IgD-negative memory B cell (primary cell): ENCODE measurements at regions not wholly inside any gene's neighbourhood (a gene's known extent, or its start where the extent isn't known, plus 50 kb on each side); places are given as distances from the start of the nearest gene placed in this dataset.
"Not testable (repeated sequence)": the region's sequence is repeated elsewhere in the genome, so short reads cannot be mapped to it uniquely, and the experiment has no call there.

Experiments used
- H3K27ac Mint-ChIP-seq, 3 donors: one replicate each; pipeline ENCODE4 v1.8.0; 2020 to 2022; ENCODE audit warnings: mild to moderate bottlenecking in 3 of 3, mixed read lengths in 3 of 3, moderate library complexity in 1 of 3
- H3K27me3 Mint-ChIP-seq: one replicate; pipeline ENCODE4 v1.8.0; 2021; ENCODE audit warnings: mixed read lengths
- H3K36me3 Mint-ChIP-seq: one replicate; pipeline ENCODE4 v1.8.0; 2020; ENCODE audit warnings: mild to moderate bottlenecking, mixed read lengths
- H3K4me1 Mint-ChIP-seq, 3 donors: one replicate each; pipeline ENCODE4 v1.8.0; 2020 to 2022; ENCODE audit warnings: mixed read lengths in 3 of 3, mild to moderate bottlenecking in 1 of 3
- H3K4me3 Mint-ChIP-seq, 4 donors: one replicate each; pipeline ENCODE4 v1.8.0; 2020 to 2022; ENCODE audit warnings: mild to moderate bottlenecking in 4 of 4, mixed read lengths in 4 of 4, moderate library complexity in 3 of 4
- H3K9me3 Mint-ChIP-seq, 3 donors: one replicate each; pipeline ENCODE4 v1.8.0; 2020 to 2021; ENCODE audit warnings: mixed read lengths in 3 of 3, mild to moderate bottlenecking in 1 of 3

GRCh38 chr16:13438064-13438463 is 481.9 kb upstream of the ERCC4 start:
- no peaks in the 10 kb centered on the region for H3K4me1 Mint-ChIP-seq
- no peaks in the 10 kb centered on the region for H3K9me3 Mint-ChIP-seq
- H3K27me3 Mint-ChIP-seq = no peaks in the 10 kb centered on the region
- H3K27ac Mint-ChIP-seq = no peak overlapping the region
- no peak overlapping the region for H3K4me3 Mint-ChIP-seq
- no peaks in the 10 kb centered on the region for H3K36me3 Mint-ChIP-seq

GRCh38 chr16:13439766-13440165 is 480.2 kb upstream of the ERCC4 start:
- no peaks in the 10 kb centered on the region for H3K4me1 Mint-ChIP-seq
- no peaks in the 10 kb centered on the region for H3K36me3 Mint-ChIP-seq
- H3K27ac Mint-ChIP-seq = no peak overlapping the region
- no peak overlapping the region for H3K4me3 Mint-ChIP-seq
- no peaks in the 10 kb centered on the region for H3K27me3 Mint-ChIP-seq
- H3K9me3 Mint-ChIP-seq = no peaks in the 10 kb centered on the region

DNA sequence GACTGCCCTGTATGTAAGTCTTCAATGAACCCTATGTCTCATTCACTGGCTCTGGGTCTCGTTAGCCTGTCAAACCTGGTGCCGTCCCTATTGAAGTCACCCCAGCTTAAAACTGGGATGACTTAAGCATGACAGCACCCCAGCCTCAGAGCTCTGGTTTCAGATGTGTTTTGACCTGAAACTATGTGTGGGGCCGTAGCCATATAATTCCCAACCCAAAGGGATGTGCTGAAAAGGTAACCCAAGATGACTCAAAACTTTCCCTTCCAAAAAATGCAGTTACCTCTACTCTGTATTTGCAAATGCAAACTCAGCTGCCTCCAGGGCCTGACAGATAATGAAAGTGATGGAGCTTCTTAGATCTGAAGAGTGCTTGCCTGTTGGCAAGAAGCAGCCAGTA is 478.3 kb upstream of the ERCC4 start:
- Mint-ChIP-seq H3K4me1 (no peaks in the 10 kb centered on the region), H3K27me3 (peaks cover 2% of the 10 kb centered on the region), H3K36me3 (no peaks in the 10 kb centered on the region), H3K27ac (no peak overlapping the region), H3K9me3 (no peaks in the 10 kb centered on the region), H3K4me3 (no peak overlapping the region)

GRCh38 chr16:13448346-13448745 is 471.6 kb upstream of the ERCC4 start:
- Mint-ChIP-seq H3K36me3 (no peaks in the 10 kb centered on the region), H3K4me3 (no peak overlapping the region)

DNA sequence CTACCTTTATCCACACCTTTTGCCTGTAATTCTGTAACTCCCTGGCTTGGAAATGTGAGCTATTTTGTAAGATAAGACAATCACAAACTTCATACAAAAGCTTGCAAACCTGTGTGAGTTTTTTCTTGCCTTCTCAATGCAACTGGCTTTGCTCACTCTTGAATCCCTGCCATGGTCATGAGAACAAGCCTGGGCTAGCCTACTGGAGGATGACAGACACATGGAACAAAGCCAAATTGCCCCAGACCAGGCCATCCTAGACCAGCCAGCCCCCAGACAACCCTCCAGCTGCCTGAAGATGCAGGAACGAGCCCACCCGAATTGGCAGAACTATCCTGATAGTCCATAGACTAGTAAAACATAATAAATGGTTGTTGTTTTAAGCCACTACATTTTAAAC is 466.6 kb upstream of the ERCC4 start:
- Mint-ChIP-seq H3K27ac (no peak overlapping the region), H3K4me1 (peaks cover 0 to 3% (median 0%) of the 10 kb centered on the region in 3 donors), H3K4me3 (no peak overlapping the region), H3K9me3 (peaks cover 0 to 4% (median 1%) of the 10 kb centered on the region in 3 donors), H3K36me3 (no peaks in the 10 kb centered on the region), H3K27me3 (peaks cover 1% of the 10 kb centered on the region)

More at GRCh38 chr16:13448346-13448745, 471.6 kb upstream of the ERCC4 start:
- H3K4me1 Mint-ChIP-seq = no peaks in the 10 kb centered on the region
- peaks cover 0 to 2% (median 0%) of the 10 kb centered on the region in 3 donors for H3K9me3 Mint-ChIP-seq
- H3K27me3 Mint-ChIP-seq = peaks cover 2% of the 10 kb centered on the region
- H3K27ac Mint-ChIP-seq = no peak overlapping the region

DNA sequence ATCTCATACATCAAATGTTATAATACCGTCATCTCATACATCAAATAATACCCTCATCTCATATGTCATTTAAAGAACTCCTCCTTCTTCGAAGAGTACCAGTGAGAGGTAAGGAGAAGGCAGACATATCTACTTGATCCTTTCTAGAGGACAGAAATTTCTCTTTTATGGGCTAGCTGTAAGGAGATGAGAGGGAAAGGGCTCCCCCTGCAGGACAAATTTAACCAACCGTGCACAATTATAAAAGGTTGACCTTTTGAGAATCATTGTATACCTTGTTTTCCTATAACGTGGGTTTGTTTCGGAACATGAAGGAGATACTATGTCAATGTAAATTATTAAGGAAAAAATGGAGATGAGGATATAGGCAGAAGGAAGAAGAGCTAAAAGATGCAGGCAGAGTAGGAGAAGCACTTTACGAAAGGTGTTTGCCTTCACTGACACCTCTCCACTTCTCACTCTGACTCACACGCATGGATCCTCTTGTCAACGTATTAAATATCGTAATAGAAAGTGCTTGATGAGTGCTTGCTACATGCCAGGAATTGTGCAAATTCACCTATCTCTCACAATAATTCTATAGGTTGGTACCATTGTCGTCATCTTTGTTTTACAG is 465.9 kb upstream of the ERCC4 start:
- no peak overlapping the region for H3K27ac Mint-ChIP-seq
- no peak overlapping the region for H3K4me3 Mint-ChIP-seq
- H3K4me1 Mint-ChIP-seq = peaks cover 0 to 3% (median 0%) of the 10 kb centered on the region in 3 donors
- peaks cover 0 to 4% (median 1%) of the 10 kb centered on the region in 3 donors for H3K9me3 Mint-ChIP-seq
- peaks cover 1% of the 10 kb centered on the region for H3K27me3 Mint-ChIP-seq
- no peaks in the 10 kb centered on the region for H3K36me3 Mint-ChIP-seq

- peaks cover 1 to 5% (median 4%) of the 10 kb centered on the region in 3 donors for H3K9me3 Mint-ChIP-seq
- H3K27ac Mint-ChIP-seq = no peak overlapping the region
- no peak overlapping the region for H3K4me3 Mint-ChIP-seq
- no peaks in the 10 kb centered on the region for H3K4me1 Mint-ChIP-seq
- peaks cover 7% of the 10 kb centered on the region for H3K27me3 Mint-ChIP-seq
- H3K36me3 Mint-ChIP-seq = no peaks in the 10 kb centered on the region
These were observed 456.3 kb upstream of the ERCC4 start for GRCh38 chr16:13463619-13464018.

GRCh38 chr16:13471036-13471435 is 448.9 kb upstream of the ERCC4 start:
- Mint-ChIP-seq H3K4me3 (no peak overlapping the region), H3K36me3 (no peaks in the 10 kb centered on the region), H3K9me3 (peaks cover 10 to 22% (median 14%) of the 10 kb centered on the region in 3 donors), H3K27ac (no peak overlapping the region), H3K4me1 (no peaks in the 10 kb centered on the region), H3K27me3 (peaks cover 8% of the 10 kb centered on the region)

- H3K9me3 Mint-ChIP-seq = peaks cover 5 to 15% (median 11%) of the 10 kb centered on the region in 3 donors
- no peak overlapping the region for H3K27ac Mint-ChIP-seq
- no peak overlapping the region for H3K4me3 Mint-ChIP-seq
- H3K27me3 Mint-ChIP-seq = peaks cover 3% of the 10 kb centered on the region
- H3K36me3 Mint-ChIP-seq = no peaks in the 10 kb centered on the region
- no peaks in the 10 kb centered on the region for H3K4me1 Mint-ChIP-seq
These were observed 441.0 kb upstream of the ERCC4 start for GRCh38 chr16:13478991-13479390.

DNA sequence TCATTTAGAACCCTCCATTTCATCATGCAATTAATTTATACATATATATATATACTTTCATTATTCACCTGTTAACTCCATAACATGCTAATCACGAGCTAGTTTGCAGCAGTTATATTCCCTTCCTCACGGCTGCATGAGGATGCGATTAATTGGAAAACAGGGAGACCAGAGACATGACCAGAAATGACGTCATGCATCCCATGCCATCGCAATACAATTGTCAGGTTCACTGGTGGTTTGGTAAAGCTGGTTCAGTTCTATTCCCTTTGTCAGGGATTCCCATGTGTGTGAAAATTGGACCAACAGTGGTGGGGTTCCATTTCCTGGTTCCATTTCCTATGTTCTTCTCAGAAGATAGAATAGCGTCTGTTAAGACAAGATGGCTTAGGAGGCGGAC is 440.4 kb upstream of the ERCC4 start:
- Mint-ChIP-seq H3K27me3 (peaks cover 3% of the 10 kb centered on the region), H3K4me3 (no peak overlapping the region), H3K36me3 (no peaks in the 10 kb centered on the region), H3K4me1 (no peaks in the 10 kb centered on the region), H3K9me3 (peaks cover 4 to 18% (median 9%) of the 10 kb centered on the region in 3 donors), H3K27ac (no peak overlapping the region)

DNA sequence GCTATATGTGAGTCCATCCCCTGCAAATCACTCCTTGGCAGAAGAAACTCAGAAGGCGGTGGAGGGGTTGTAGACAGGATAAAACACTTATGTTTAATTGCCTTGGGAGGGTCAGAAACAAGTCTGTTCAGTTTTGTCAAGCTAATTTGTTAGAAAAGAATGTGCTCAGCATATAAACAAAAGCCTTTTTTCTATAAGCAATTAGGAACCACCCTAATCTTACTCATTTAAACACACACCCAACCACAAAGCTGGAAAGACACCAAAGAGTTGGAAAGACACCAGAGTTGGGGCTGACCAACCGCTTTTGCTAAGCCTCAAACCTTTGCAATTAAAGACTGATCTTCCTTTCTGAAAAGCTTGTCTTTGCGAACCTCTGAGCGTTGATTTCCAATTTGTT is 439.2 kb upstream of the ERCC4 start:
- peaks cover 3% of the 10 kb centered on the region for H3K27me3 Mint-ChIP-seq
- H3K4me1 Mint-ChIP-seq = no peaks in the 10 kb centered on the region
- H3K4me3 Mint-ChIP-seq = no peak overlapping the region
- no peaks in the 10 kb centered on the region for H3K36me3 Mint-ChIP-seq
- peaks cover 5 to 20% (median 15%) of the 10 kb centered on the region in 3 donors for H3K9me3 Mint-ChIP-seq
- H3K27ac Mint-ChIP-seq = no peak overlapping the region

DNA sequence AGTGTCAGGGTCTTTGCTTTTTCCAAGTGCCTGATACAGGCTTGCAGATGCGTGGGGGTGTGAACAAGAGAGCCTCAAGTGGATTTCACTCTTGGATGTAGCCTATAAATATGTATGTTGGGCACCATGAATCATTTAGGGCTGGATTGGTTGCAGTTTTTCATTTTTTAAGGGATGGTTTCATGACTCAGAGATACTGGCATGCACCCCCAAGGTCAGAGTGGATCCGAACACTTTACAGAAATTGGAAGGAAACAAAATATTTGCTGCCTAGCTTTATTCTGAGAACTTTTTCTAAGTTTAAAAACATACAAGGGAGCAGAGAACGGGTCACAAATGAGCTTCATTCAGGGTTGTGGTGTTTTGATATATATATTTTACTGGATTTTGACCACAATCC is 436.8 kb upstream of the ERCC4 start:
- Mint-ChIP-seq H3K9me3 (peaks cover 6 to 19% (median 7%) of the 10 kb centered on the region in 3 donors), H3K27me3 (no peaks in the 10 kb centered on the region), H3K36me3 (no peaks in the 10 kb centered on the region)

DNA sequence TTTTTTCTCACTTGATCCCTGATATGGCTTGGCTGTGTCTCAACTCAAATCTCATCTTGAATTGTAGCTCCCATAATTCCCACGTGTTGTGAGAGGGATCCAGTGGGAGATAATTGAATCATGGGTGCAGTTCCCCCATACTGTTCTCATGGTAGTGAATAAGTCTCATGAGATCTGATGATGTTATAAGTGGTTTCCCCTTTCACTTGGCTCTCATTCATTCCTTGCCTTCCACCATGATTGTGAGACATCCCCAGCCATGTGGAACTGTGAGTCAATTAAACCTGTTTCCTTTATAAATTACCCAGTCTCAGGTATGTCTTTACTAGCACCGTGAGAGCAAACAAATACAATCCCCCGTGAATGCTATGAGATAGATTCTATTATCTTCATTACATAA is 430.5 kb upstream of the ERCC4 start:
- not testable (repeated sequence) for H3K27ac Mint-ChIP-seq, H3K4me3 Mint-ChIP-seq, H3K27me3 Mint-ChIP-seq, H3K36me3 Mint-ChIP-seq, H3K4me1 Mint-ChIP-seq
- peaks cover 7 to 16% (median 16%) of the 10 kb centered on the region in 3 donors for H3K9me3 Mint-ChIP-seq

More for the DNA sequence above, 436.8 kb upstream of the ERCC4 start:
- Mint-ChIP-seq H3K27ac (no peak overlapping the region), H3K4me3 (no peak overlapping the region), H3K4me1 (no peaks in the 10 kb centered on the region)

DNA sequence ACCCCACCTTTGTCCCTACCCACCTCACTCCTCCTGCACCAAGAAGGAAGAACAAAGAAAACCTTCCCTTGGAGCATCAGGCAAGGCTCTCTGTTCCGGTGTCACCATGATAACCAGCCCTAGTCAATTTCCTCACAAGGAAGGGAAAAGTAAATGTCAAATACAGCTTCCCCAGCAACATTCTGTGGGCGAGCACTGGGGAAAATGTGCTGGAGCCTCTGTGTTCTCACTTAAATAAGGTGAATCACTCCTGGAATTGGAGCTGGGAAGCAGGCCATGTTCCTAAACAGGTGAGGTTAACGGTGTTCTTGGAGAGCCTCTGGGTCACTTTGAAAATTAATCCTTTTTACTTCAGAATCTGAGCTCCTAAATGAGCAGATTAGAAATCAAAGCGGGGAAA is 427.9 kb upstream of the ERCC4 start:
- H3K4me1 Mint-ChIP-seq = no peaks in the 10 kb centered on the region
- H3K27me3 Mint-ChIP-seq = no peaks in the 10 kb centered on the region
- H3K27ac Mint-ChIP-seq = no peak overlapping the region
- H3K4me3 Mint-ChIP-seq = no peak overlapping the region
- no peaks in the 10 kb centered on the region for H3K36me3 Mint-ChIP-seq
- peaks cover 5 to 14% (median 9%) of the 10 kb centered on the region in 3 donors for H3K9me3 Mint-ChIP-seq

DNA sequence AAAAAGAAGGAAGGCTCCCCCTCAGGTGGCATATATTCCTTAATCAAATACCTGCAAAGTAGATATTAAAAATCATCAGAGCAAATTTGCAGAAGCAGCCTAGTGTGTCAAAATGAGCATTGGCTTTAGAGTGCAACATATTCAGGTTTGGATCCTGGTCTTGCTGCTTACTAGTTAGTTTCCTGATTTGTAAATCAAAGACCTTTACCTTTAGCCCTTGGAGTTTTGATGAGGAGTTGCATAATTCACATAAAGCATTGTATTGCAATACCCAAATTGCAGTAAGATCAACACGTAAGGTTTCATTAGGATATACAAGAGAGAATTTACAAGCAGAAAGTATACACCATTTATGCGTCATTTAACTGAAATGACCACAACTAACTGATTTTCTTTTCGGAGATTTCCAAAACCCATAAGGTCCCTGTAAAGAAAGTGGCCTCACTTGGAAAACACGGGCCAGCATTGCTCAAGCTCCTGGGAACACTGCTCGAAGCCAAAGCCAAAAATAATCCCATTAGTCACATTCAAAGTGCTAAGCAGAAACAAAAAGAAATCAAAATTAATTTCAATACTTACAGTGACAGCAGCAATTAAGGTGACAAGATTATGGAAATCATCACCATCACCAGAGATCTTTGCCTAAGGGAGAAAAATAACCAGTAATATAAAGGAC is 415.9 kb upstream of the ERCC4 start:
- Mint-ChIP-seq H3K27me3 (no peaks in the 10 kb centered on the region), H3K4me3 (no peak overlapping the region), H3K9me3 (peaks cover 0 to 5% (median 3%) of the 10 kb centered on the region in 3 donors), H3K4me1 (no peaks in the 10 kb centered on the region), H3K27ac (no peak overlapping the region), H3K36me3 (no peaks in the 10 kb centered on the region)

DNA sequence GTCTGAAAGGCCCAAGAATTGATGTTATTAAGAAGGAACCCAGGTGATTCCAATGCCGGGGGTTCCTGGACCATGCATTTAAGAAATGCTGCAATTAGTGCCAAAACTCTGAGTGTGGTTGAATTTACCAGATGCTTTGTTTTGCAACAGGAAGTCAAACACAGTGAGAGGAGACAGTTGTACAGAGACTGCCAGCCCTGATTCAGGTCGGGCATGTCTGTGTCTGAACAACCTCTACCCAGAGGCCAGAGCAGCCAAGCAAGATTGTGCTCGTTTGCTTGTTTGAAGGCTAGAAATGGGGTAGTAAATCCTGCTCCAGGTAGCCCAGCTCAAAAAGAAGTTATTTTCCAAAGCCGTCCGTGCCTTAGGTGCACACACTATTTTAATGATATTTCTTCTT is 412.4 kb upstream of the ERCC4 start:
- H3K4me1 Mint-ChIP-seq = no peaks in the 10 kb centered on the region
- no peaks in the 10 kb centered on the region for H3K36me3 Mint-ChIP-seq
- no peaks in the 10 kb centered on the region for H3K27me3 Mint-ChIP-seq
- H3K27ac Mint-ChIP-seq = no peak overlapping the region
- no peak overlapping the region for H3K4me3 Mint-ChIP-seq
- H3K9me3 Mint-ChIP-seq = peaks cover 3 to 6% (median 3%) of the 10 kb centered on the region in 3 donors
